ENCODE measurements at regions not wholly inside any gene's neighbourhood (a gene's known extent, or its start where the extent isn't known, plus 50 kb on each side); places are given as distances from the start of the nearest gene placed in this dataset.
"Not testable (repeated sequence)": the region's sequence is repeated elsewhere in the genome, so short reads cannot be mapped to it uniquely, and the experiment has no call there.

GRCh38 chr10:3636356-3637181, 148.4 kb downstream of the KLF6 start:
- Histone ChIP-seq H3K36me3 (ENCODE audit: insufficient read depth, low read length) (no peaks in the 10 kb centered on the region), H3K4me1 (ENCODE audit: insufficient read depth, low read length) (no peaks in the 10 kb centered on the region), H3K9me3 (ENCODE audit: control insufficient read depth, insufficient read depth, low read length) (no peaks in the 10 kb centered on the region), H3K9ac (ENCODE audit: low read depth, low read length) (no peak overlapping the region)

- Histone ChIP-seq H3K4me1 (ENCODE audit: insufficient read depth, low read length) (no peaks in the 10 kb centered on the region), H3K9me3 (ENCODE audit: control insufficient read depth, insufficient read depth, low read length) (no peaks in the 10 kb centered on the region), H3K9ac (ENCODE audit: low read depth, low read length) (no peak overlapping the region), H3K36me3 (ENCODE audit: insufficient read depth, low read length) (no peaks in the 10 kb centered on the region)
Observed at GRCh38 chr10:3635697-3636096, 149.3 kb downstream of the KLF6 start.

- no peaks in the 10 kb centered on the region for H3K9me3 ChIP-seq (ENCODE audit: control insufficient read depth, insufficient read depth, low read length)
- H3K9ac ChIP-seq (ENCODE audit: low read depth, low read length): no peak overlapping the region
Observed at GRCh38 chr10:3635211-3635671, 149.8 kb downstream of the KLF6 start.

GRCh38 chr10:3634646-3635045, 150.4 kb downstream of the KLF6 start:
- H3K4me1 ChIP-seq (ENCODE audit: insufficient read depth, low read length); H3K9ac ChIP-seq (ENCODE audit: low read depth, low read length); H3K36me3 ChIP-seq (ENCODE audit: insufficient read depth, low read length); H3K9me3 ChIP-seq (ENCODE audit: control insufficient read depth, insufficient read depth, low read length): not testable (repeated sequence)

More at GRCh38 chr10:3635211-3635671, 149.8 kb downstream of the KLF6 start:
- H3K4me1 ChIP-seq (ENCODE audit: insufficient read depth, low read length): no peaks in the 10 kb centered on the region
- H3K36me3 ChIP-seq (ENCODE audit: insufficient read depth, low read length): no peaks in the 10 kb centered on the region

GRCh38 chr10:3631701-3632330, 153.2 kb downstream of the KLF6 start:
- Histone ChIP-seq H3K4me1 (ENCODE audit: insufficient read depth, low read length) (no peaks in the 10 kb centered on the region), H3K36me3 (ENCODE audit: insufficient read depth, low read length) (no peaks in the 10 kb centered on the region), H3K9ac (ENCODE audit: low read depth, low read length) (no peak overlapping the region), H3K9me3 (ENCODE audit: control insufficient read depth, insufficient read depth, low read length) (no peaks in the 10 kb centered on the region)

- H3K36me3 ChIP-seq (ENCODE audit: insufficient read depth, low read length): no peaks in the 10 kb centered on the region
- H3K4me1 ChIP-seq (ENCODE audit: insufficient read depth, low read length): no peaks in the 10 kb centered on the region
- no peaks in the 10 kb centered on the region for H3K9me3 ChIP-seq (ENCODE audit: control insufficient read depth, insufficient read depth, low read length)
- no peak overlapping the region for H3K9ac ChIP-seq (ENCODE audit: low read depth, low read length)
Observed at GRCh38 chr10:3631291-3631690, 153.7 kb downstream of the KLF6 start.

- Histone ChIP-seq H3K9me3 (ENCODE audit: control insufficient read depth, insufficient read depth, low read length) (peaks cover 2% of the 10 kb centered on the region; the same call in 1 of the 2 replicates), H3K36me3 (ENCODE audit: insufficient read depth, low read length) (no peaks in the 10 kb centered on the region; the same call in 1 of the 2 replicates), H3K4me1 (ENCODE audit: insufficient read depth, low read length) (peaks cover 11% of the 10 kb centered on the region; the same call in 1 of the 2 replicates), H3K9ac (ENCODE audit: low read depth, low read length) (no peak overlapping the region)
Observed at GRCh38 chr10:3625959-3626751, 158.9 kb downstream of the KLF6 start.

- H3K36me3 ChIP-seq (ENCODE audit: insufficient read depth, low read length): no peaks in the 10 kb centered on the region; the same call in 1 of the 2 replicates
- no peak overlapping the region for H3K9ac ChIP-seq (ENCODE audit: low read depth, low read length)
- peaks cover 11% of the 10 kb centered on the region; the same call in 1 of the 2 replicates for H3K4me1 ChIP-seq (ENCODE audit: insufficient read depth, low read length)
- H3K9me3 ChIP-seq (ENCODE audit: control insufficient read depth, insufficient read depth, low read length): peaks cover 10% of the 10 kb centered on the region
Observed at GRCh38 chr10:3624367-3624766, 160.6 kb downstream of the KLF6 start.

- Histone ChIP-seq H3K9me3 (ENCODE audit: control insufficient read depth, insufficient read depth, low read length) (peaks cover 10% of the 10 kb centered on the region), H3K9ac (ENCODE audit: low read depth, low read length) (no peak overlapping the region), H3K36me3 (ENCODE audit: insufficient read depth, low read length) (no peaks in the 10 kb centered on the region; the same call in 1 of the 2 replicates), H3K4me1 (ENCODE audit: insufficient read depth, low read length) (peaks cover 11% of the 10 kb centered on the region; the same call in 1 of the 2 replicates)
Observed at GRCh38 chr10:3623746-3624145, 161.3 kb downstream of the KLF6 start.

- Histone ChIP-seq H3K9ac (ENCODE audit: low read depth, low read length) (no peak overlapping the region), H3K9me3 (ENCODE audit: control insufficient read depth, insufficient read depth, low read length) (peaks cover 13% of the 10 kb centered on the region), H3K4me1 (ENCODE audit: insufficient read depth, low read length) (peaks cover 11% of the 10 kb centered on the region; the same call in 1 of the 2 replicates)
Observed at GRCh38 chr10:3622845-3623621, 162.0 kb downstream of the KLF6 start.

GRCh38 chr10:3622427-3622826, 162.6 kb downstream of the KLF6 start:
- Histone ChIP-seq H3K36me3 (ENCODE audit: insufficient read depth, low read length) (no peaks in the 10 kb centered on the region; the same call in 1 of the 2 replicates), H3K4me1 (ENCODE audit: insufficient read depth, low read length) (peaks cover 11% of the 10 kb centered on the region; the same call in 1 of the 2 replicates), H3K9ac (ENCODE audit: low read depth, low read length) (no peak overlapping the region), H3K9me3 (ENCODE audit: control insufficient read depth, insufficient read depth, low read length) (peaks cover 17% of the 10 kb centered on the region)

More at GRCh38 chr10:3622845-3623621, 162.0 kb downstream of the KLF6 start:
- no peaks in the 10 kb centered on the region; the same call in 1 of the 2 replicates for H3K36me3 ChIP-seq (ENCODE audit: insufficient read depth, low read length)

GRCh38 chr10:3620818-3621217, 164.2 kb downstream of the KLF6 start:
- H3K4me1 ChIP-seq (ENCODE audit: insufficient read depth, low read length): peaks cover 11% of the 10 kb centered on the region; the same call in 1 of the 2 replicates
- no peak overlapping the region for H3K9ac ChIP-seq (ENCODE audit: low read depth, low read length)
- no peaks in the 10 kb centered on the region; the same call in 1 of the 2 replicates for H3K36me3 ChIP-seq (ENCODE audit: insufficient read depth, low read length)
- H3K9me3 ChIP-seq (ENCODE audit: control insufficient read depth, insufficient read depth, low read length): peaks cover 30% of the 10 kb centered on the region

- peaks cover 4% of the 10 kb centered on the region; the same call in 1 of the 2 replicates for H3K4me1 ChIP-seq (ENCODE audit: insufficient read depth, low read length)
- peaks cover 31% of the 10 kb centered on the region for H3K9me3 ChIP-seq (ENCODE audit: control insufficient read depth, insufficient read depth, low read length)
- H3K36me3 ChIP-seq (ENCODE audit: insufficient read depth, low read length): no peaks in the 10 kb centered on the region; the same call in 1 of the 2 replicates
- no peak overlapping the region for H3K9ac ChIP-seq (ENCODE audit: low read depth, low read length)
Observed at GRCh38 chr10:3619241-3619640, 165.8 kb downstream of the KLF6 start.
